ENCODE measurements at regions not wholly inside any gene's neighbourhood (a gene's known extent, or its start where the extent isn't known, plus 50 kb on each side); places are given as distances from the start of the nearest gene placed in this dataset.
A peak's percentile ranks its signal among the peaks of the same experiment; 100 is the strongest.

- no peak overlapping the region for H3K4me3 ChIP-seq (ENCODE audit: insufficient read depth, low read length, poor library complexity, severe bottlenecking)
- no peaks in the 10 kb centered on the region for H3K9me2 ChIP-seq (replicated peaks; ENCODE audit: insufficient read depth, low read length)
- no peak overlapping the region for H3K4me2 ChIP-seq (ENCODE audit: low read depth, low read length, poor library complexity, severe bottlenecking)
- H4K20me1 ChIP-seq (ENCODE audit: low read depth, low read length), result no peaks in the 10 kb centered on the region
- no peak overlapping the region for H3K9ac ChIP-seq (ENCODE audit: low read length)
- H3K27ac ChIP-seq (ENCODE audit: low read depth, low read length), result no peak overlapping the region
- TF ChIP-seq CTCF (IDR thresholded peaks at IDR 0.05; ENCODE audit: insufficient read depth, low read length, poor library complexity, severe bottlenecking) (no peak), EZH2phosphoT487 (conservative IDR thresholded peaks at IDR 0.05; ENCODE audit: low read length) (no peak)
- peaks cover 3% of the 10 kb centered on the region; the same call in 1 of the 2 replicates for H3K36me3 ChIP-seq (ENCODE audit: low read length)
- no peaks in the 10 kb centered on the region for H3K27me3 ChIP-seq (ENCODE audit: low read length)
- H2AFZ ChIP-seq (ENCODE audit: low read depth, low read length, severe bottlenecking), result no peak overlapping the region
- H3F3A ChIP-seq (ENCODE audit: insufficient read depth), result no peaks in the 10 kb centered on the region
- peaks cover 14% of the 10 kb centered on the region; the same call in 1 of the 2 replicates for H3K9me3 ChIP-seq (ENCODE audit: insufficient read depth, low read length)
- H3K79me2 ChIP-seq (ENCODE audit: insufficient read depth, low read length), result no peaks in the 10 kb centered on the region
Measured at GRCh38 chr14:40464531-40464930, 1032.3 kb upstream of the FBXO33 start.

- no peak overlapping the region for H3K4me2 ChIP-seq (ENCODE audit: low read depth, low read length, poor library complexity, severe bottlenecking)
- H3K9ac ChIP-seq (ENCODE audit: low read length), result no peak overlapping the region
- H3F3A ChIP-seq (ENCODE audit: insufficient read depth), result no peaks in the 10 kb centered on the region
- no peak overlapping the region for H3K27ac ChIP-seq (ENCODE audit: low read depth, low read length)
- H3K79me2 ChIP-seq (ENCODE audit: insufficient read depth, low read length), result no peaks in the 10 kb centered on the region
- TF ChIP-seq CTCF (IDR thresholded peaks at IDR 0.05; ENCODE audit: insufficient read depth, low read length, poor library complexity, severe bottlenecking) (no peak), EZH2phosphoT487 (conservative IDR thresholded peaks at IDR 0.05; ENCODE audit: low read length) (no peak)
- H3K9me2 ChIP-seq (replicated peaks; ENCODE audit: insufficient read depth, low read length), result no peaks in the 10 kb centered on the region
- no peak overlapping the region for H3K4me3 ChIP-seq (ENCODE audit: insufficient read depth, low read length, poor library complexity, severe bottlenecking)
- H3K27me3 ChIP-seq (ENCODE audit: low read length), result no peaks in the 10 kb centered on the region
- no peaks in the 10 kb centered on the region for H4K20me1 ChIP-seq (ENCODE audit: low read depth, low read length)
- H3K9me3 ChIP-seq (ENCODE audit: insufficient read depth, low read length), result peaks cover 9% of the 10 kb centered on the region; the same call in 1 of the 2 replicates
- no peak overlapping the region for H2AFZ ChIP-seq (ENCODE audit: low read depth, low read length, severe bottlenecking)
- H3K36me3 ChIP-seq (ENCODE audit: low read length), result peaks cover 3% of the 10 kb centered on the region; the same call in 1 of the 2 replicates
Measured at GRCh38 chr14:40463886-40464285, 1031.7 kb upstream of the FBXO33 start.

GRCh38 chr14:40452674-40453073 lies 1020.4 kb upstream of the FBXO33 start:
- no peaks in the 10 kb centered on the region for H3K27me3 ChIP-seq (ENCODE audit: low read length)
- H3K79me2 ChIP-seq (ENCODE audit: insufficient read depth, low read length), result no peaks in the 10 kb centered on the region
- no peak overlapping the region for H3K4me2 ChIP-seq (ENCODE audit: low read depth, low read length, poor library complexity, severe bottlenecking)
- no peaks in the 10 kb centered on the region for H4K20me1 ChIP-seq (ENCODE audit: low read depth, low read length)
- H3K27ac ChIP-seq (ENCODE audit: low read depth, low read length), result no peak overlapping the region
- H3K36me3 ChIP-seq (ENCODE audit: low read length), result 0 out of 2 replicates have a peak, but pooled peaks cover 2% of the 10 kb centered on the region
- no peaks in the 10 kb centered on the region for H3K9me2 ChIP-seq (replicated peaks; ENCODE audit: insufficient read depth, low read length)
- no peaks in the 10 kb centered on the region for H3K9me3 ChIP-seq (ENCODE audit: insufficient read depth, low read length)
- peak overlapping the region; percentile 30 for H2AFZ ChIP-seq (ENCODE audit: low read depth, low read length, severe bottlenecking)
- TF ChIP-seq EZH2phosphoT487 (conservative IDR thresholded peaks at IDR 0.05; ENCODE audit: low read length) (no peak), CTCF (IDR thresholded peaks at IDR 0.05; ENCODE audit: insufficient read depth, low read length, poor library complexity, severe bottlenecking) (no peak)
- no peaks in the 10 kb centered on the region for H3F3A ChIP-seq (ENCODE audit: insufficient read depth)
- no peak overlapping the region for H3K4me3 ChIP-seq (ENCODE audit: insufficient read depth, low read length, poor library complexity, severe bottlenecking)
- no peak overlapping the region for H3K9ac ChIP-seq (ENCODE audit: low read length)
